K562 (cell line): ENCODE measurements at regions not wholly inside any gene's neighbourhood (a gene's known extent, or its start where the extent isn't known, plus 50 kb on each side); places are given as distances from the start of the nearest gene placed in this dataset.

Experiments
- ATAC-seq: fragments of 200-7000 bp; cut with Tn5 transposase; 3 replicates; pipeline ENCODE4 v1.9.1; 2020; ENCODE audit warnings: moderate library complexity
- BruUV-seq: library from RNA; stranded (reverse); fragments of 400-500 nt; replicated peaks from 2 replicates; lab custom pipeline; 2021; lab: Mats Ljungman, UMichigan
- CTCF ChIA-PET: fragments of 300-600 bp; formaldehyde crosslinking; extraction: SDS; loops from one replicate; lab custom pipeline; 2021; ENCODE audit warnings: low intra/inter-chr PET ratio; lab: Yijun Ruan, JAX
- POLR2A ChIA-PET: fragments of 300-600, 350-650 bp; sonication (Branson Sonifier 250); formaldehyde crosslinking; extraction: SDS; loops from one replicate; lab custom pipeline; 2021; ENCODE audit warnings: antibody characterized with exemption, inconsistent platforms; lab: Yijun Ruan, JAX
- DNase-seq, 4 experiments: peaks; one replicate each; pipeline versions ENCODE4 v3.0.0 to v3.0.0-alpha.2; 2011 to 2018; ENCODE audit warnings: low spot score in 3 of 4, mixed read lengths in 3 of 4; ENCODE audit errors: extremely low read depth in 1 of 4
- FAIRE-seq: peaks from 2 replicates; lab custom pipeline; 2011; peaks lifted over from hg19 to GRCh38; lab: Jason Lieb, UNC
- H2AFZ ChIP-seq: 2 replicates; pipeline ENCODE4 v1.6.0; 2011; ENCODE audit warnings: low read depth, low read length, control low read depth, inconsistent platforms
- H3K27ac ChIP-seq: fragments of 200-600 bp; 3 replicates; pipeline ENCODE4 v1.8.0; 2011; ENCODE audit warnings: low read depth, mild to moderate bottlenecking, control low read depth, inconsistent platforms, low read length, moderate library complexity, mixed read lengths; ENCODE audit errors: extremely low read depth
- H3K27me3 ChIP-seq, 2 experiments: fragments of 300-600 bp in 1 of 2; 2 replicates in 1 of 2; 3 replicates in 1 of 2; pipeline versions ENCODE4 v1.6.0 to v1.8.0; 2011; ENCODE audit warnings: inconsistent platforms in 2 of 2, low read length in 2 of 2, mild to moderate bottlenecking in 1 of 2, mixed read lengths in 1 of 2, moderate library complexity in 1 of 2; ENCODE audit not compliant: control insufficient read depth in 2 of 2, insufficient read depth in 2 of 2
- H3K36me3 ChIP-seq: fragments of 300-600 bp; 3 replicates; pipeline ENCODE4 v1.8.0; 2011; ENCODE audit warnings: mild to moderate bottlenecking, low read length, inconsistent platforms; ENCODE audit not compliant: control insufficient read depth, insufficient read depth
- H3K4me1 ChIP-seq, 2 experiments: fragments of 200-600 bp in 1 of 2; replicated peaks in 1 of 2; 2 replicates in 1 of 2; 3 replicates in 1 of 2; pipeline versions ENCODE4 v1.5.1 to v1.8.0; 2011; ENCODE audit warnings: inconsistent platforms in 2 of 2, low read length in 2 of 2, mild to moderate bottlenecking in 1 of 2, mixed read lengths in 1 of 2, moderate library complexity in 1 of 2; ENCODE audit not compliant: control insufficient read depth in 2 of 2, insufficient read depth in 2 of 2
- H3K4me2 ChIP-seq: 2 replicates; pipeline ENCODE4 v1.6.1; 2011; ENCODE audit warnings: low read length, control low read depth, inconsistent platforms, mixed read lengths; ENCODE audit not compliant: insufficient read depth
- H3K4me3 ChIP-seq: fragments of 200-600 bp; sonication (generic), shearing (Covaris generic); 2 replicates; pipeline ENCODE4 v1.5.1; 2016; ENCODE audit warnings: control low read depth, inconsistent platforms
- H3K79me2 ChIP-seq: fragments of 200-600 bp; 3 replicates; pipeline ENCODE4 v1.8.0; 2011; ENCODE audit warnings: low read length, inconsistent platforms; ENCODE audit not compliant: control insufficient read depth, insufficient read depth
- H3K9ac ChIP-seq, 2 experiments: 2 replicates each; pipeline versions ENCODE4 v1.6.0 to v1.6.1; 2011; ENCODE audit warnings: low read depth in 2 of 2, low read length in 2 of 2, control low read depth in 1 of 2, inconsistent platforms in 1 of 2, mild to moderate bottlenecking in 1 of 2, mixed read lengths in 1 of 2; ENCODE audit not compliant: insufficient read depth in 1 of 2
- H3K9me1 ChIP-seq: one replicate; pipeline ENCODE4 v1.6.0; 2011; ENCODE audit warnings: inconsistent platforms, mild to moderate bottlenecking, low read length, moderate library complexity; ENCODE audit not compliant: control insufficient read depth, insufficient read depth
- H3K9me3 ChIP-seq: replicated peaks from 2 replicates; pipeline ENCODE4 v1.5.1; 2011; ENCODE audit warnings: low read depth, low read length, inconsistent platforms; ENCODE audit not compliant: control insufficient read depth, insufficient read depth
- H4K20me1 ChIP-seq: replicated peaks from 2 replicates; pipeline ENCODE4 v1.6.1; 2011; ENCODE audit warnings: low read length, inconsistent platforms, mixed read lengths; ENCODE audit not compliant: control insufficient read depth, insufficient read depth
- AFF1 ChIP-seq, 2 experiments: fragments of 450-650 bp; IDR thresholded peaks; 2 replicates each; pipeline ENCODE4 v1.6.1; 2018; ENCODE audit warnings: mild to moderate bottlenecking in 2 of 2, low read depth in 1 of 2; ENCODE audit not compliant: partially characterized antibody in 2 of 2
- BACH1 ChIP-seq: fragments of 200-800 bp; sonication (Bioruptor generic); IDR thresholded peaks from 2 replicates; pipeline ENCODE4 v1.6.1; 2016; ENCODE audit warnings: missing genetic modification characterization, missing compliant biosample characterization
- CBX2 ChIP-seq: fragments of 200-600 bp; sonication (generic); IDR thresholded peaks from one replicate; pipeline ENCODE4 v1.6.1; 2012; ENCODE audit warnings: mild to moderate bottlenecking, low read length, inconsistent platforms; ENCODE audit not compliant: insufficient read depth, poor library complexity, severe bottlenecking
- CBX8 ChIP-seq: fragments of 200-600 bp; sonication (generic); IDR thresholded peaks from 2 replicates; pipeline ENCODE4 v1.6.1; 2012; ENCODE audit warnings: borderline replicate concordance, mixed run types, low read depth, mild to moderate bottlenecking, moderate library complexity, mixed read lengths, low read length, control low read depth, inconsistent platforms; ENCODE audit not compliant: poor library complexity, severe bottlenecking; ENCODE audit errors: extremely low read depth
- CSDE1 ChIP-seq, 2 experiments: fragments of 450-650 bp; IDR thresholded peaks; 2 replicates each; pipeline ENCODE4 v1.6.1; 2016; ENCODE audit warnings: mild to moderate bottlenecking in 1 of 2
- EP300 ChIP-seq: IDR thresholded peaks from 2 replicates; pipeline ENCODE4 v1.6.1; 2012; ENCODE audit warnings: low read length, improper control_type of control experiment
- FOXP4 ChIP-seq: sonication (generic); formaldehyde crosslinking; IDR thresholded peaks from 2 replicates; pipeline ENCODE4 v1.8.0; 2022; ENCODE audit warnings: mild to moderate bottlenecking, missing genetic modification reagents, borderline replicate concordance
- MITF ChIP-seq: IDR thresholded peaks from 2 replicates; pipeline ENCODE4 v1.6.1; 2014; ENCODE audit warnings: antibody characterized with exemption
- PCBP2 ChIP-seq: fragments of 200-400 bp; formaldehyde crosslinking; IDR thresholded peaks from 2 replicates; pipeline ENCODE4 v1.6.1; 2018; ENCODE audit warnings: low read length, low read depth, mild to moderate bottlenecking, moderate library complexity; ENCODE audit not compliant: poor library complexity, severe bottlenecking
- PHF8 ChIP-seq: fragments of 200-600 bp; sonication (generic); IDR thresholded peaks from 2 replicates; pipeline ENCODE4 v1.6.1; 2012; ENCODE audit warnings: mixed run types, mild to moderate bottlenecking, inconsistent platforms, low read length, moderate library complexity, borderline replicate concordance
- SREBF2 ChIP-seq: sonication (generic); formaldehyde crosslinking; IDR thresholded peaks from 2 replicates; pipeline ENCODE4 v1.4.0; 2020; ENCODE audit warnings: mild to moderate bottlenecking, missing genetic modification reagents
- ZNF174 ChIP-seq: fragments of 250-450 bp; sonication (Bioruptor Pico); IDR thresholded peaks from 2 replicates; pipeline ENCODE4 v1.4.0; 2020; ENCODE audit warnings: mild to moderate bottlenecking
- ZNF184 ChIP-seq: sonication (generic); formaldehyde crosslinking; IDR thresholded peaks from 2 replicates; pipeline ENCODE4 v1.5.0; 2020; ENCODE audit warnings: missing genetic modification reagents
- ZNF707 ChIP-seq: fragments of 250-450 bp; sonication (Bioruptor Pico); conservative IDR thresholded peaks from 2 replicates; pipeline ENCODE4 v1.8.0; 2022; ENCODE audit warnings: inconsistent platforms, mild to moderate bottlenecking, moderate library complexity
- WGBS: fragments of 100-300 bp; shearing (Covaris generic); methylation state at CpG from one replicate; pipeline ENCODE4 v1.1.6; 2016; ENCODE audit warnings: low coverage, mixed read lengths; ENCODE audit not compliant: insufficient coverage; ENCODE audit errors: missing lambda C conversion rate; 5-methylcytosine and 5-hydroxymethylcytosine counted together
- in situ Hi-C: fragments of 300-500 bp; cut with MboI; formaldehyde crosslinking; loops from 4 replicates; pipeline ENCODE4 v1.15.0; 2018; ENCODE audit warnings: inconsistent platforms, mixed read lengths
- intact Hi-C: fragments of 100-400 bp; cut with micrococcal nuclease; formaldehyde crosslinking; loops from 2 replicates; pipeline ENCODE4 v1.14.2; 2022

- TF ChIP-seq BACH1 (tag), result no peak
- no peak for TF ChIP-seq PHF8
- TF ChIP-seq ZNF707 (CRISPR knock-in tag), result no peak
- TF ChIP-seq CSDE1 (IDR thresholded peaks at IDR 0.05), result no peak
These were observed 381.0 kb upstream of the CNTNAP5 start (continued) for GRCh38 chr2:123644053-123644452.

GRCh38 chr2:123648016-123648415 lies 377.1 kb upstream of the CNTNAP5 start:
- no peaks in the 10 kb centered on the region for H4K20me1 ChIP-seq
- ChIA-PET CTCF (no interaction called here), POLR2A (no interaction called here)
- no peak for TF ChIP-seq EP300
- TF ChIP-seq MITF, result no peak
- no peak for TF ChIP-seq ZNF174 (CRISPR knock-in tag)
- no peak for TF ChIP-seq CBX8
- no peak for TF ChIP-seq SREBF2
- TF ChIP-seq CBX2, result no peak
- no peak for TF ChIP-seq PCBP2
- no peak for TF ChIP-seq ZNF184
- TF ChIP-seq FOXP4 (CRISPR knock-in tag), result no peak
- no peak for TF ChIP-seq AFF1 (IDR thresholded peaks at IDR 0.05; ENCODE audit: low read depth in 1 of 2, partially characterized antibody in 2 of 2)
- H3K9ac ChIP-seq, result no peak overlapping the region
- H3K79me2 ChIP-seq, result no peaks in the 10 kb centered on the region
- no peak overlapping the region for H2AFZ ChIP-seq
- intact Hi-C loops (no loop called here), in situ Hi-C loops (no loop called here)
- no peak for ATAC-seq
- WGBS, result 4% methylated on average over 3 of the region's 3 CpGs
- DNase-seq, result no peak
- no peak overlapping the region for H3K4me3 ChIP-seq
- no TSS peak for BruUV-seq
- H3K4me1 ChIP-seq, result no peaks in the 10 kb centered on the region
- FAIRE-seq, result no peak
- H3K27ac ChIP-seq, result no peak overlapping the region
- no peaks in the 10 kb centered on the region for H3K9me3 ChIP-seq
- no peaks in the 10 kb centered on the region for H3K27me3 ChIP-seq
- no peaks in the 10 kb centered on the region for H3K36me3 ChIP-seq
- no peak overlapping the region for H3K4me2 ChIP-seq
- no peaks in the 10 kb centered on the region for H3K9me1 ChIP-seq
